ENCODE measurements at regions not wholly inside any gene's neighbourhood (a gene's known extent, or its start where the extent isn't known, plus 50 kb on each side); places are given as distances from the start of the nearest gene placed in this dataset.

DNA sequence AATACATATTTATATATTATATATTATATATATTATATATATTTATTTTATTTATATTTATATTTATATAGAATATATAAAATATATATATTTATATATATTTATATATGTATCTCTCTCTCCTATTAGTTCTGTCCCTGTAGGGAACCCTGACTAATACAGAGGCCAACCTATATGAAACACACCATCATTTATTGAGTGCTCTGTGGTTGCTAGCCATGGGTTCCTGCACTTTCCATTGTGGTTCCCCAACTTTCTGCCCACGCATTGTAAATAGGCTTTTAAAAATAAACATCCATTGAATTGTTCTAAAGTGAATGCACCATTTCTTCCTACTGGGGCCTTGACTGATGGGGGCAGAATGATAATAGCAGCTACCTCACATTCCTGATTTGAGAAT is 93.8 kb upstream of the SESN3 start:
- no peak overlapping the region for H3K4me2 ChIP-seq (ENCODE audit: insufficient read depth in 1 of 2, low read depth in 2 of 2, low read length in 2 of 2)
- no peak overlapping the region for H4K8ac ChIP-seq (ENCODE audit: extremely low read depth, insufficient read depth, low read length)
- POLR2A ChIA-PET (ENCODE audit: partially characterized antibody), result interaction anchor here (0.6 kb wide), 1 partner anchor 98 kb away, joined by 3 read pairs; no protein-coding TSS in a partner anchor
- H2AFZ ChIP-seq (ENCODE audit: low read length), result no peak overlapping the region
- DNase-seq (ENCODE audit: low read depth in 1 of 2, low spot score in 2 of 2), result no peak
- no peak overlapping the region for H2BK12ac ChIP-seq (ENCODE audit: low read depth, low read length)
- no peak overlapping the region for H2AK5ac ChIP-seq (ENCODE audit: low read depth, low read length)
- H3K9ac ChIP-seq (replicated peaks in 1 of 4; ENCODE audit: extremely low read depth in 1 of 4, low read depth in 3 of 4, low read length in 3 of 4), result no peak overlapping the region
- H2BK120ac ChIP-seq (replicated peaks; ENCODE audit: low read depth, low read length), result no peak overlapping the region
- H3K27ac ChIP-seq (ENCODE audit: low read depth, low read length), result no peak overlapping the region
- FAIRE-seq, result no peak
- H3K18ac ChIP-seq (ENCODE audit: extremely low read depth, low read length), result no peak overlapping the region
- no peaks in the 10 kb centered on the region for H4K20me1 ChIP-seq (replicated peaks in 1 of 2; ENCODE audit: control insufficient read depth in 1 of 2, insufficient read depth in 2 of 2, low read length in 2 of 2)
- H3K79me2 ChIP-seq (ENCODE audit: control insufficient read depth in 1 of 2, insufficient read depth in 2 of 2, low read length in 2 of 2), result no peaks in the 10 kb centered on the region
- no peak overlapping the region for H3K14ac ChIP-seq (ENCODE audit: insufficient read length)
- peaks cover 0 to 10% of the 10 kb centered on the region in 2 experiments; a peak in 1 of 4 replicates for H3K9me3 ChIP-seq (ENCODE audit: insufficient read depth in 2 of 2, low read depth in 1 of 2, low read length in 1 of 2)
- WGBS, 2 experiments (ENCODE audit: extremely low coverage in 1 of 2, insufficient coverage in 1 of 2, insufficient read length in 1 of 2, insufficient replicate concordance in 2 of 2, low coverage in 1 of 2, low lambda C conversion rate in 2 of 2, missing lambda C conversion rate in 1 of 2), result 62% methylated on average over 1 of the region's 1 CpG; no CpG with 5 or more reads in 1 of the 2 experiments
- no peak overlapping the region for H2BK15ac ChIP-seq (ENCODE audit: low read length)
- no peak overlapping the region for H4K91ac ChIP-seq (replicated peaks; ENCODE audit: insufficient read length, low read length)
- H3K4me3 ChIP-seq (ENCODE audit: extremely low read depth in 1 of 4, insufficient read depth in 2 of 4, low read depth in 3 of 4, low read length in 4 of 4), result no peak overlapping the region
- no peak overlapping the region for H2BK5ac ChIP-seq (ENCODE audit: low read depth, low read length)
- H3K56ac ChIP-seq (replicated peaks; ENCODE audit: insufficient read length, low read depth, low read length), result no peak overlapping the region
- H3K27me3 ChIP-seq (replicated peaks in 1 of 4; ENCODE audit: control insufficient read depth in 3 of 4, extremely low read depth in 1 of 4, insufficient read depth in 3 of 4, low read length in 3 of 4), result no peaks in the 10 kb centered on the region
- H3K4ac ChIP-seq (replicated peaks; ENCODE audit: insufficient read length, low read depth, low read length), result no peak overlapping the region
- no peaks in the 10 kb centered on the region for H3K79me1 ChIP-seq (ENCODE audit: low read depth, low read length)
- no peaks in the 10 kb centered on the region for H3K23me2 ChIP-seq (ENCODE audit: low read depth, low read length)
- CTCF ChIA-PET (ENCODE audit: partially characterized antibody), result no interaction called here
- no peak overlapping the region for H2BK20ac ChIP-seq (ENCODE audit: low read length)
- peaks cover 1 to 4% (median 3%) of the 10 kb centered on the region in 4 experiments; a peak in 5 of 7 replicates for H3K4me1 ChIP-seq (replicated peaks in 1 of 4; ENCODE audit: control insufficient read depth in 3 of 4, insufficient read depth in 4 of 4, low read length in 3 of 4)
- H3K23ac ChIP-seq (ENCODE audit: insufficient read length), result no peak overlapping the region
- no peaks in the 10 kb centered on the region for H3K36me3 ChIP-seq (ENCODE audit: control insufficient read depth in 2 of 4, insufficient read depth in 4 of 4, low read length in 3 of 4)
- no peak overlapping the region for H4K5ac ChIP-seq (ENCODE audit: insufficient read length, low read depth, low read length)
- TF ChIP-seq RFX5 (IDR thresholded peaks at IDR 0.05; ENCODE audit: borderline replicate concordance, low read depth, low read length) (no peak), ZNF274 (IDR thresholded peaks at IDR 0.05; ENCODE audit: borderline replicate concordance, extremely low read depth, low read length) (no peak), GABPA (IDR thresholded peaks at IDR 0.05; ENCODE audit: borderline replicate concordance, insufficient read depth, low read length) (no peak), MAFK (IDR thresholded peaks at IDR 0.05; ENCODE audit: low read depth, low read length) (no peak), GTF2F1 (IDR thresholded peaks at IDR 0.05; ENCODE audit: borderline replicate concordance, low read depth, low read length) (no peak), EGR1 (IDR thresholded peaks at IDR 0.05; ENCODE audit: borderline replicate concordance, low read depth, low read length) (no peak), TCF12 (IDR thresholded peaks at IDR 0.05; ENCODE audit: low read depth, low read length) (no peak), SIRT6 (IDR thresholded peaks at IDR 0.05; ENCODE audit: low read length) (no peak), POLR2AphosphoS5 (IDR thresholded peaks at IDR 0.05; ENCODE audit: low read depth, low read length) (no peak), TEAD4 (IDR thresholded peaks at IDR 0.05; ENCODE audit: low read depth, low read length) (no peak), ASH2L (IDR thresholded peaks at IDR 0.05; ENCODE audit: low read length) (no peak), PHF8 (conservative IDR thresholded peaks at IDR 0.05; ENCODE audit: low read depth, low read length) (no peak), KDM4A (IDR thresholded peaks at IDR 0.05; ENCODE audit: low read depth, low read length, severe bottlenecking) (no peak)
- TF ChIP-seq, protein P1, sequence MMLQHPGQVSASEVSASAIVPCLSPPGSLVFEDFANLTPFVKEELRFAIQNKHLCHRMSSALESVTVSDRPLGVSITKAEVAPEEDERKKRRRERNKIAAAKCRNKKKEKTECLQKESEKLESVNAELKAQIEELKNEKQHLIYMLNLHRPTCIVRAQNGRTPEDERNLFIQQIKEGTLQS (IDR thresholded peaks at IDR 0.05; ENCODE audit: insufficient read depth, low read depth, low read length), result no peak
- TF ChIP-seq, protein P2, sequence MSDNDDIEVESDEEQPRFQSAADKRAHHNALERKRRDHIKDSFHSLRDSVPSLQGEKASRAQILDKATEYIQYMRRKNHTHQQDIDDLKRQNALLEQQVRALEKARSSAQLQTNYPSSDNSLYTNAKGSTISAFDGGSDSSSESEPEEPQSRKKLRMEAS (IDR thresholded peaks at IDR 0.05), result no peak
